CD4-positive, alpha-beta memory T cell (primary cell): ENCODE measurements at regions not wholly inside any gene's neighbourhood (a gene's known extent, or its start where the extent isn't known, plus 50 kb on each side); places are given as distances from the start of the nearest gene placed in this dataset.

ENCODE experiments used
- CTCF ChIA-PET: fragments of 350-600 bp; sonication (Branson Sonifier 250); formaldehyde crosslinking; loops from one replicate; lab custom pipeline; 2021; ENCODE audit warnings: inconsistent platforms; ENCODE audit not compliant: partially characterized antibody; lab: Charles Lee
- POLR2A ChIA-PET: fragments of 350-600 bp; sonication (Branson Sonifier 250); formaldehyde crosslinking; loops from one replicate; lab custom pipeline; 2021; ENCODE audit not compliant: partially characterized antibody; lab: Charles Lee
- DNase-seq, 5 donors: peaks; one replicate each; pipeline versions ENCODE4 v3.0.0 to v3.0.0-alpha.2; 2020 to 2022; ENCODE audit warnings: mixed read lengths in 1 of 5
- H3K27ac ChIP-seq: one replicate; pipeline ENCODE4 v1.7.0; 2013; ENCODE audit warnings: low read depth, low read length
- H3K27me3 ChIP-seq: 2 replicates; pipeline ENCODE4 v1.7.0; 2013; ENCODE audit warnings: mild to moderate bottlenecking, low read length, moderate library complexity; ENCODE audit not compliant: insufficient read depth
- H3K36me3 ChIP-seq: 2 replicates; pipeline ENCODE4 v1.7.0; 2013; ENCODE audit warnings: mild to moderate bottlenecking, low read length, moderate library complexity; ENCODE audit not compliant: insufficient read depth
- H3K4me1 ChIP-seq: 2 replicates; pipeline ENCODE4 v1.7.0; 2013; ENCODE audit warnings: mild to moderate bottlenecking, low read length, moderate library complexity; ENCODE audit not compliant: insufficient read depth
- H3K4me3 ChIP-seq, 2 donors: one replicate each; pipeline ENCODE4 v1.7.0; 2013; ENCODE audit warnings: low read length in 2 of 2, mild to moderate bottlenecking in 1 of 2
- H3K9me3 ChIP-seq, 2 donors: one replicate each; pipeline ENCODE4 v1.7.0; 2013; ENCODE audit warnings: low read length in 2 of 2, control low read depth in 1 of 2; ENCODE audit not compliant: control insufficient read depth in 1 of 2
- H3K27ac Mint-ChIP-seq, 7 donors: one replicate each; pipeline ENCODE4 v1.8.0; 2020 to 2021; ENCODE audit warnings: mixed read lengths in 7 of 7, mild to moderate bottlenecking in 6 of 7, inconsistent platforms in 3 of 7, moderate library complexity in 3 of 7
- H3K27me3 Mint-ChIP-seq, 2 donors: one replicate each; pipeline ENCODE4 v1.8.0; 2020 to 2021; ENCODE audit warnings: mixed read lengths in 2 of 2
- H3K36me3 Mint-ChIP-seq, 2 donors: one replicate each; pipeline ENCODE4 v1.8.0; 2020 to 2021; ENCODE audit warnings: mixed read lengths in 2 of 2, inconsistent platforms in 1 of 2, mild to moderate bottlenecking in 1 of 2
- H3K4me1 Mint-ChIP-seq, 4 donors: one replicate each; pipeline ENCODE4 v1.8.0; 2020 to 2021; ENCODE audit warnings: mixed read lengths in 4 of 4, mild to moderate bottlenecking in 1 of 4
- H3K4me3 Mint-ChIP-seq, 8 donors: one replicate each; pipeline ENCODE4 v1.8.0; 2020 to 2021; ENCODE audit warnings: mixed read lengths in 8 of 8, mild to moderate bottlenecking in 7 of 8, moderate library complexity in 6 of 8, inconsistent platforms in 3 of 8
- H3K9me3 Mint-ChIP-seq, 8 donors: one replicate each; pipeline ENCODE4 v1.8.0; 2020 to 2021; ENCODE audit warnings: mixed read lengths in 8 of 8, mild to moderate bottlenecking in 5 of 8, inconsistent platforms in 3 of 8, moderate library complexity in 1 of 8
- intact Hi-C: fragments of 100-400 bp; cut with micrococcal nuclease; formaldehyde crosslinking; loops from one replicate; pipeline ENCODE4 v1.15.1; 2023

DNA sequence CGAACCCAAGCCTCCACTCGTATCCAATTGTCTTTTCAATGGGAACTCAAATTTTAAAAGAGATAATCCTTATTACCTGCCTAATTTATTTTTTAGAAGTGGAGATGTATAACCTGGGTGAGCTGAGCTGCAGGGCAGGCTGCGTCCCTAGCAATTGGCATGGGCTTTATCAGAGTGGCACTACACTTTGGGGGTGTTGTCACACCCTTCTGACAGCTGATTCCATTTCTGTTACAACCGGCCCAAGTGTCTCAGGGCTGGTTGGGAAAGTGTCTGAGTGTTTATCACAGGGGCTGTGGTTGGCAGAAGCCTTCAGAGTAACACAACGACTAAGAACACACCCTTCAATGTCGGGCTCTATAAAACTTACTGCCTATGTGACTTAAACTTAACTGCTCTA lies 295.0 kb downstream of the SMAD2 start:
- Histone ChIP-seq H3K4me3 (no peak overlapping the region), H3K27me3 (no peaks in the 10 kb centered on the region), H3K4me1 (no peaks in the 10 kb centered on the region), H3K36me3 (no peaks in the 10 kb centered on the region), H3K27ac (no peak overlapping the region), H3K9me3 (no peaks in the 10 kb centered on the region)
- Mint-ChIP-seq H3K9me3 (peaks cover 0 to 8% (median 0%) of the 10 kb centered on the region in 8 donors), H3K27me3 (peaks cover 5 to 9% of the 10 kb centered on the region in 2 donors), H3K4me1 (no peaks in the 10 kb centered on the region), H3K27ac (no peak overlapping the region), H3K4me3 (no peak overlapping the region), H3K36me3 (no peaks in the 10 kb centered on the region)
- intact Hi-C loops: no loop called here
- POLR2A ChIA-PET: no interaction called here
- DNase-seq: no peak
- CTCF ChIA-PET: no interaction called here

DNA sequence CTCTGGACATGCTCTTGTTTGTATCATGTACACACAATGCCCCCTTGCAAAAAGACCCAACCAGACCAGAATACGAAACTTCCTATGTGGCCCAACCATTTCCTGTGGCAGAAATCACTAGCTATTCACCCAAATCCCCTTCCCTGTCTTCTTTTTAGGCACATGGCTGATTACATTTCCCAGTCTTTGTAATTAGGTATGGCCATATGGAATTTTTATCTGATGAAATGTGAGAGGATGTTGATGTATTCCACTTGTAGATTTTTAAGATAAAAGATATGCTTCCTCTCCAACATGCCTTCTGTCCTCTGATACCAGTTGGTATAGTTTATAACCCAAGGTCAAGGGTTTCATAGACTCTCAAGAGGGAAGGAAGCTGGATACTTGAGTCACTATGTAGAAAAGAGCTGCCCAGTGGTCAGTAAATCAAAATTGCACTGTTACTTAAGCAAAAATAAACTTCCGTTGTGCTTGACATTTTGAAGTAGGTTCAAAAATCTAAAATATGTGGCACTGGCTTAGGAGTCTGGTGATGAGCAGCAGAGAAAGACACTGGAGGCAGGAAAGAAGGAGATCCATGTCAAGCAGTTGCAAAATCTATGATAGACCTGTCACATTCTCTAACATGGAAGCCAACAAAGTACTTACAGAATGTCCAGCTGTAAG lies 297.4 kb downstream of the SMAD2 start:
- no peaks in the 10 kb centered on the region for H3K4me1 Mint-ChIP-seq
- H3K27me3 ChIP-seq: no peaks in the 10 kb centered on the region
- H3K4me3 Mint-ChIP-seq: no peak overlapping the region
- no peak for DNase-seq
- H3K27ac Mint-ChIP-seq: no peak overlapping the region
- no peaks in the 10 kb centered on the region for H3K9me3 ChIP-seq
- no peaks in the 10 kb centered on the region for H3K4me1 ChIP-seq
- no peak overlapping the region for H3K27ac ChIP-seq
- H3K9me3 Mint-ChIP-seq: peaks cover 0 to 4% (median 0%) of the 10 kb centered on the region in 8 donors
- H3K36me3 Mint-ChIP-seq: no peaks in the 10 kb centered on the region
- ChIA-PET POLR2A (no interaction called here), CTCF (no interaction called here)
- H3K36me3 ChIP-seq: no peaks in the 10 kb centered on the region
- intact Hi-C loops: no loop called here
- H3K27me3 Mint-ChIP-seq: peaks cover 9 to 10% of the 10 kb centered on the region in 2 donors
- H3K4me3 ChIP-seq: no peak overlapping the region

DNA sequence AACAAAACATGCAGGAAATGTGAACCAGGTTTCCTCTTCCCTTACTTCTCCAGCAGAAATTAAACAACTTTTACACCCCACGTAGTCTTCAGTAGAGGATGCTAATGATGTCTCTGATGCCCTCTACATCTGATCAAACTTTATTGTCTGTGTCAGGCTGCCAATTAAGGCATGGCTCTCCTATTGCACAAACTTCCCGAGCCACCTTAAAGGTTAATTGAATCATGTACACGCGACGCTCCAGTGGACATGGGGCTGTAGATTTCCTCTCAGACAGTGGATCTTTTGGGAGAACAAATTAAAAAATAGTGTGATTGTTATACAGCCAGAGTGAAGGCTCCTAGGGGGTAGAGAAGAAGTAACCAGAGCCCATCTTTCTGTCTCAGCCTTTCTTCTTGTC lies 301.6 kb downstream of the SMAD2 start:
- Mint-ChIP-seq H3K4me1 (no peaks in the 10 kb centered on the region), H3K36me3 (no peaks in the 10 kb centered on the region), H3K9me3 (no peaks in the 10 kb centered on the region), H3K4me3 (no peak overlapping the region), H3K27ac (no peak overlapping the region), H3K27me3 (peaks cover 4 to 10% of the 10 kb centered on the region in 2 donors)
- no peaks in the 10 kb centered on the region for H3K27me3 ChIP-seq
- ChIA-PET CTCF (no interaction called here), POLR2A (no interaction called here)
- H3K27ac ChIP-seq: no peak overlapping the region
- H3K4me3 ChIP-seq: no peak overlapping the region
- H3K4me1 ChIP-seq: no peaks in the 10 kb centered on the region
- no peak for DNase-seq
- intact Hi-C loops: no loop called here
- no peaks in the 10 kb centered on the region for H3K9me3 ChIP-seq
- no peaks in the 10 kb centered on the region for H3K36me3 ChIP-seq

DNA sequence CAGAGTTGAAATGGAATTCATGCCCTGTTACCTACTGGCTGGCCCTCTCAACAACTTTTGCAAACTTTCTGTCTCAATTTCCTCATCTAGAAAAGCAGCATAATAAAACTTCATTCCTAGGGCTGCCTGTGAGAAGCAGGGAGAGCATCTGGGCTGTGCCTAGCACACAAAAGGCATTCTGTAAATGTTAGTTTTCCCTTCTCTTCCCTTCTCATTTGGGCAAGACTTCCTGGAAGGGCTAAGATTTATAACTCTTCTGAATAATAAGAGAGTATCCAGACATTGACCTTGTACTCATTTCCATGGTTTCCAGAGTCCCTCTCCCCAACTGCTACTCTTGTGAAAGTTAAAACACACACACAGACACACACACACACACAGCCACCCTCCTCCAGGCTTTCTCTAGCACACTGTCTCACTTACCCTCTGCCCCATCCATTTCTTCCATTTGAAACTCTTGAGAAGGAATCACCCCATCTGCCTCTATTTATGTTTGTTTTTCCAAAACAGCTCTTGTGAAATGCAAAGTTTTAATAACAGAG lies 302.1 kb downstream of the SMAD2 start:
- Histone ChIP-seq H3K9me3 (no peaks in the 10 kb centered on the region), H3K27ac (no peak overlapping the region), H3K4me3 (no peak overlapping the region), H3K27me3 (no peaks in the 10 kb centered on the region), H3K4me1 (no peaks in the 10 kb centered on the region), H3K36me3 (no peaks in the 10 kb centered on the region)
- Mint-ChIP-seq H3K4me1 (no peaks in the 10 kb centered on the region), H3K4me3 (no peak overlapping the region), H3K27ac (no peak overlapping the region), H3K9me3 (no peaks in the 10 kb centered on the region), H3K27me3 (peaks cover under 1 to 9% of the 10 kb centered on the region in 2 donors), H3K36me3 (no peaks in the 10 kb centered on the region)
- POLR2A ChIA-PET: no interaction called here
- intact Hi-C loops: no loop called here
- no peak for DNase-seq
- CTCF ChIA-PET: no interaction called here

DNA sequence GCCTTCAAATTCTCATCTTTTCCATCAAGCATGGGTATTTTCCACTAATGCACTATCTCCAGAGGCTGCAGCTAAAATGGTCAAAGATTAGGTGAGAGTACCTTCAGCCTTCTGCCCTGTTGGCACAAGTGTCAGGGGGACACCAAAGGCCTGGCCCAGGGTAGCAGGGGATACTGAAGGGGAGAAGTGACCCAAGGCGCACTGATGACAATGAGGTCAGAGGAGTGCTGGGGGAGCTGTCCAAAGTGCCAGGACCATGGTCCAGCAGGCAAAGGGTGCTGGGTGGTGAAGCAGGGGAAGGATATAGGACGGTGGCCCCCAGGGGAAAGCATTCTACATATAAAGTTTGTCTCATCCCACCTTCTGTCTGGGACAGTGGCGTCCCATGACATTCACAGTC lies 303.4 kb downstream of the SMAD2 start:
- no peaks in the 10 kb centered on the region for H3K9me3 ChIP-seq
- intact Hi-C loops: no loop called here
- no peaks in the 10 kb centered on the region for H3K36me3 Mint-ChIP-seq
- H3K4me3 ChIP-seq: no peak overlapping the region
- peak overlapping the region in 1 of 7 donors; percentile 26 for H3K27ac Mint-ChIP-seq
- no peaks in the 10 kb centered on the region for H3K36me3 ChIP-seq
- no peaks in the 10 kb centered on the region for H3K27me3 ChIP-seq
- H3K4me3 Mint-ChIP-seq: no peak overlapping the region
- H3K27me3 Mint-ChIP-seq: peaks cover 0 to 7% of the 10 kb centered on the region in 2 donors
- DNase-seq: no peak
- no peak overlapping the region for H3K27ac ChIP-seq
- H3K4me1 ChIP-seq: no peaks in the 10 kb centered on the region
- no peaks in the 10 kb centered on the region for H3K4me1 Mint-ChIP-seq
- POLR2A ChIA-PET: no interaction called here
- CTCF ChIA-PET: no interaction called here
- H3K9me3 Mint-ChIP-seq: peaks cover 0 to 2% (median 0%) of the 10 kb centered on the region in 8 donors

DNA sequence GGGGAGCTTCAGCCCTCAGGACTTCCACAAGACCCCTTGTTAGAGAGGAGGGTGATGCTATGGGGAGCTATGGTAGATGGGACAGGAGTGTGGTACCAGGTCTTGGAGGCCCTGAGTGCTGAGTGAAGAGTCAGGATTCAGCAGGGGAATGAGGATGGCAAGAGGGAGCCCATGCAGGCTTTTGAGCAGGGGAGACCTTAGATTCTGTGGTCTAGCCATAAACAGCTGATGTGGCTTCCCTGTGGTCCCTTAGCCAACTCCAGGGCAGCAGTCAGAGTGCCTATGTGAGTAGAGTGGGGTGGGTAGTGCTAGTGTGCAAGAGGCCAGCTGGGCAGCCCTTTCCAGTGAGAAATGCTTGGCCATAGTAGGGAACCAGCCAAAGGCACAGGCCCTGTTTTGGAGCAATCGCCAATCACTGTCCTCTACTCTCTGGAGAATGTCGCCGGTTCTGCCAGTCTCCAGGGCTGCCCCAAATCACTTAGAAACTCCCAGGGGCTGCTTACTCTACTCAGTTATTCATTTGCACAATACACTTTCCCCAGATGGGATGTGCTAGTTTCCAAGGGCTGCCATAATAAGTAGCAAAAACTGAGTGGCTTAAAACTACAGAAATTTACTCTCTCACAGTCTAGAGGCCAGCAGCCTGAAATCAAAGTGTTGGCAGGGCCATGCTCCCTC lies 310.5 kb downstream of the SMAD2 start:
- no peak overlapping the region for H3K27ac ChIP-seq
- Mint-ChIP-seq H3K27me3 (peaks cover 7 to 11% of the 10 kb centered on the region in 2 donors), H3K4me3 (no peak overlapping the region), H3K27ac (no peak overlapping the region), H3K4me1 (no peaks in the 10 kb centered on the region), H3K9me3 (peaks cover 0 to 2% (median 0%) of the 10 kb centered on the region in 8 donors), H3K36me3 (no peaks in the 10 kb centered on the region)
- no peaks in the 10 kb centered on the region for H3K9me3 ChIP-seq
- no peaks in the 10 kb centered on the region for H3K27me3 ChIP-seq
- no peak overlapping the region for H3K4me3 ChIP-seq
- intact Hi-C loops: no loop called here
- H3K4me1 ChIP-seq: no peaks in the 10 kb centered on the region
- DNase-seq: no peak
- H3K36me3 ChIP-seq: no peaks in the 10 kb centered on the region
- ChIA-PET POLR2A (no interaction called here), CTCF (no interaction called here)

DNA sequence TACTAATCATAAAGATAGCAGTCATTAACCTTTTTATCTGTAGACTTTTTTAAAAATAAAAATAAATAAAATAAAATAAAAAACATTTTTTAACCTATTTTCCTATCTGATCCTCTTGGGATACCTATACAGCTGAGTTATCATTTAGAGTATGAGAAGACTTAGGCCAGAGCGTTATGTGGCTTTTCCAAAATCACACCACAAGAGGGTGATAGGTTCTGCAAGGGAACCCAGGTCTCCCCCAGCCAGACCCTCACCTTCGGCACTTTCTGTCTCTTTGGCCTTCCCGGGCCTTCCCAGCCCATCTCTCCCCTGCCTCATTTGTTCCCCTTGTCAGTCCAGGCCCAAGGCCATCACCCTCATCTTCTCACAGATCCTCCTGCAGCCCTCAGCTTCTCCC lies 311.7 kb downstream of the SMAD2 start:
- Histone ChIP-seq H3K27me3 (no peaks in the 10 kb centered on the region), H3K4me3 (no peak overlapping the region), H3K27ac (no peak overlapping the region), H3K9me3 (no peaks in the 10 kb centered on the region), H3K4me1 (no peaks in the 10 kb centered on the region), H3K36me3 (no peaks in the 10 kb centered on the region)
- H3K36me3 Mint-ChIP-seq: no peaks in the 10 kb centered on the region
- no peak overlapping the region for H3K4me3 Mint-ChIP-seq
- H3K27me3 Mint-ChIP-seq: peaks cover 7 to 11% of the 10 kb centered on the region in 2 donors
- ChIA-PET CTCF (no interaction called here), POLR2A (no interaction called here)
- DNase-seq: no peak
- peaks cover 0 to 2% (median 0%) of the 10 kb centered on the region in 8 donors for H3K9me3 Mint-ChIP-seq
- no peak overlapping the region for H3K27ac Mint-ChIP-seq
- no peaks in the 10 kb centered on the region for H3K4me1 Mint-ChIP-seq
- intact Hi-C loops: no loop called here
